ENCODE measurements at regions not wholly inside any gene's neighbourhood (a gene's known extent, or its start where the extent isn't known, plus 50 kb on each side); places are given as distances from the start of the nearest gene placed in this dataset.
"Not testable (repeated sequence)": the region's sequence is repeated elsewhere in the genome, so short reads cannot be mapped to it uniquely, and the experiment has no call there.

DNA sequence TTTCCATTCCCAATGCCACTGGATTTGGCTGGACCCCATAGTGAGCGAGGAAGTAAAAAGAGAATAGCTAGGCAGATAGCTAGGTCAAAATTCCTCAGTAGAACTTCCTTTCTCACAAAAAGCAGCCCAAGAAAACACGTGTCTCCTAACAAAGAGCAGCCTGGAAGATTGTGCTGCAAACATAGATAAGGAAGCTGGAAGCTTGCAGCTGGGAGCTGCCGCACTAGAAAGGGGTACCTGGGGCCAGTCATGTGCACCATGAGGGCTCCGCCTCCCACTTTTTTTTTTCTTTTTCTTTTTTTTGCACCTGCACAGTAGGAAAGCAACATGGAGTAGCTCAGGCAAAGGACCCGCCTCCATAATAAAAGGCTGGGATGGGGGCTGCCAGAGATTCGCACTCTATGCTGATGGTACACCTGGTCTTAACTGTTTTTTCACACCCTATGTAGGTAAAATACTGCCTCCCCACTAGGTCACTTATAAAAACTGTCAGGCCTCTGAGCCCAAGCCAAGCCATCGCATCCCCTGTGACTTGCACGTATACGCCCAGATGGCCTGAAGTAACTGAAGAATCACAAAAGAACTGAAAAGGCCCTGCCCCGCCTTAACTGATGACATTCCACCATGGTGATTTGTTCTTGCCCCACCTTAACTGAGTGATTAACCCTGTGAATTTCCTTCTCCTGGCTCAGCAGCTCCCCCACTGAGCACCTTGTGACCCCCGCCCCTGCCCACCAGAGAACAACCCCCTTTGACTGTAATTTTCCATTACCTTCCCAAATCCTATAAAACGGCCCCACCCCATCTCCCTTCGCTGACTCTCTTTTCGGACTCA, 521.6 kb downstream of the IRS2 start:
- DNase-seq (ENCODE audit: low read depth in 2 of 3, low spot score in 2 of 3), result not testable (repeated sequence)

DNA sequence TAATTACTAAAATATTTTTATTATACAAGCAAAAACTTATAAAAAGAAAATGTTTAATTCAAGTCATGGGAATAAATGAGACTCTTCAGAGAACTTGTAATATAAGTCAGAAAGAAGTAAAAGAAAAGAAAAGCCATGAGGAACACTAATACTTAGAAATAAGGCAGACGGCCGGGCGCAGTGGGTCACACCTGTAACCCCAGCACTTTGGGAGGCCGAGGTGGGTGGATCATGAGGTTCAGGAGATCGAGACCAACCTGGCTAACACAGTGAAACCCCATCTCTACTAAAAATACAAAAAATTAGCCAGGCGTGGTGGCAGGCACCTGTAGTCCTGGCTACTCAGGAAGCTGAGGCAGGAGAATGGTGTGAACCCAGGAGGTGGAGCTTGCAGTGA, 528.6 kb downstream of the IRS2 start:
- DNase-seq (ENCODE audit: low read depth in 2 of 3, low spot score in 2 of 3), result not testable (repeated sequence)

Data from hematopoietic multipotent progenitor cell (in vitro differentiated cells).